ENCODE measurements at regions not wholly inside any gene's neighbourhood (a gene's known extent, or its start where the extent isn't known, plus 50 kb on each side); places are given as distances from the start of the nearest gene placed in this dataset.

GRCh38 chr12:130110914-130111313 is 51.4 kb upstream of the FZD10 start:
- H3K27ac ChIP-seq (ENCODE audit: low read depth in 2 of 2, low read length in 1 of 2), result no peak overlapping the region
- no peak overlapping the region for H2AFZ ChIP-seq (ENCODE audit: low read depth)
- H3K9me3 ChIP-seq, result no peaks in the 10 kb centered on the region
- no peak for DNase-seq
- H4K20me1 ChIP-seq (ENCODE audit: insufficient read depth), result no peaks in the 10 kb centered on the region
- ChIA-PET POLR2A (no interaction called here), CTCF (no interaction called here)
- no peaks in the 10 kb centered on the region for H3K9me2 ChIP-seq
- peaks cover 0 to 6% of the 10 kb centered on the region in 2 experiments; a peak in 1 of 4 replicates for H3K4me1 ChIP-seq (ENCODE audit: control insufficient read depth in 1 of 2, insufficient read depth in 2 of 2, low read depth in 1 of 2, low read length in 1 of 2)
- no peak for TF ChIP-seq FOXM1 (IDR thresholded peaks at IDR 0.05; ENCODE audit: low read depth)
- TF ChIP-seq FOXJ3 (CRISPR knock-in tag; IDR thresholded peaks at IDR 0.05), result no peak
- TF ChIP-seq PBX3 (IDR thresholded peaks at IDR 0.05), result no peak
- TF ChIP-seq, protein P1, sequence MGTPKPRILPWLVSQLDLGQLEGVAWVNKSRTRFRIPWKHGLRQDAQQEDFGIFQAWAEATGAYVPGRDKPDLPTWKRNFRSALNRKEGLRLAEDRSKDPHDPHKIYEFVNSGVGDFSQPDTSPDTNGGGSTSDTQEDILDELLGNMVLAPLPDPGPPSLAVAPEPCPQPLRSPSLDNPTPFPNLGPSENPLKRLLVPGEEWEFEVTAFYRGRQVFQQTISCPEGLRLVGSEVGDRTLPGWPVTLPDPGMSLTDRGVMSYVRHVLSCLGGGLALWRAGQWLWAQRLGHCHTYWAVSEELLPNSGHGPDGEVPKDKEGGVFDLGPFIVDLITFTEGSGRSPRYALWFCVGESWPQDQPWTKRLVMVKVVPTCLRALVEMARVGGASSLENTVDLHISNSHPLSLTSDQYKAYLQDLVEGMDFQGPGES (IDR thresholded peaks at IDR 0.05; ENCODE audit: low read depth, low read length), result no peak
- no peak for TF ChIP-seq NFIC (IDR thresholded peaks at IDR 0.05; ENCODE audit: borderline replicate concordance)
- TF ChIP-seq TEAD4 (IDR thresholded peaks at IDR 0.05; ENCODE audit: borderline replicate concordance, insufficient read depth), result no peak
- no peak for TF ChIP-seq RCOR1 (IDR thresholded peaks at IDR 0.05; ENCODE audit: low read length)
- TF ChIP-seq TCF12 (IDR thresholded peaks at IDR 0.05), result no peak
- TF ChIP-seq, protein P2, sequence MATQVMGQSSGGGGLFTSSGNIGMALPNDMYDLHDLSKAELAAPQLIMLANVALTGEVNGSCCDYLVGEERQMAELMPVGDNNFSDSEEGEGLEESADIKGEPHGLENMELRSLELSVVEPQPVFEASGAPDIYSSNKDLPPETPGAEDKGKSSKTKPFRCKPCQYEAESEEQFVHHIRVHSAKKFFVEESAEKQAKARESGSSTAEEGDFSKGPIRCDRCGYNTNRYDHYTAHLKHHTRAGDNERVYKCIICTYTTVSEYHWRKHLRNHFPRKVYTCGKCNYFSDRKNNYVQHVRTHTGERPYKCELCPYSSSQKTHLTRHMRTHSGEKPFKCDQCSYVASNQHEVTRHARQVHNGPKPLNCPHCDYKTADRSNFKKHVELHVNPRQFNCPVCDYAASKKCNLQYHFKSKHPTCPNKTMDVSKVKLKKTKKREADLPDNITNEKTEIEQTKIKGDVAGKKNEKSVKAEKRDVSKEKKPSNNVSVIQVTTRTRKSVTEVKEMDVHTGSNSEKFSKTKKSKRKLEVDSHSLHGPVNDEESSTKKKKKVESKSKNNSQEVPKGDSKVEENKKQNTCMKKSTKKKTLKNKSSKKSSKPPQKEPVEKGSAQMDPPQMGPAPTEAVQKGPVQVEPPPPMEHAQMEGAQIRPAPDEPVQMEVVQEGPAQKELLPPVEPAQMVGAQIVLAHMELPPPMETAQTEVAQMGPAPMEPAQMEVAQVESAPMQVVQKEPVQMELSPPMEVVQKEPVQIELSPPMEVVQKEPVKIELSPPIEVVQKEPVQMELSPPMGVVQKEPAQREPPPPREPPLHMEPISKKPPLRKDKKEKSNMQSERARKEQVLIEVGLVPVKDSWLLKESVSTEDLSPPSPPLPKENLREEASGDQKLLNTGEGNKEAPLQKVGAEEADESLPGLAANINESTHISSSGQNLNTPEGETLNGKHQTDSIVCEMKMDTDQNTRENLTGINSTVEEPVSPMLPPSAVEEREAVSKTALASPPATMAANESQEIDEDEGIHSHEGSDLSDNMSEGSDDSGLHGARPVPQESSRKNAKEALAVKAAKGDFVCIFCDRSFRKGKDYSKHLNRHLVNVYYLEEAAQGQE (IDR thresholded peaks at IDR 0.05; ENCODE audit: low read depth, low read length), result no peak
- TF ChIP-seq RFX5 (IDR thresholded peaks at IDR 0.05; ENCODE audit: low read length), result no peak
- TF ChIP-seq SIN3A (IDR thresholded peaks at IDR 0.05; ENCODE audit: borderline replicate concordance, low read depth, low read length), result no peak
- no peak for TF ChIP-seq YY1 (IDR thresholded peaks at IDR 0.05; ENCODE audit: low read depth)
- TF ChIP-seq ELF1 (IDR thresholded peaks at IDR 0.05), result no peak
- TF ChIP-seq USF2 (IDR thresholded peaks at IDR 0.05; ENCODE audit: borderline replicate concordance, low read depth, low read length), result no peak
- no peak for TF ChIP-seq EP300 (IDR thresholded peaks at IDR 0.05; ENCODE audit: borderline replicate concordance in 1 of 2, low read depth in 1 of 2, low read length in 1 of 2)
- no peak for TF ChIP-seq FOSL2 (IDR thresholded peaks at IDR 0.05; ENCODE audit: borderline replicate concordance, low read depth)
- no peak for TF ChIP-seq MXI1 (IDR thresholded peaks at IDR 0.05; ENCODE audit: low read depth, low read length)
- no peaks in the 10 kb centered on the region for H3K36me3 ChIP-seq (replicated peaks in 1 of 2; ENCODE audit: control insufficient read depth in 1 of 2, insufficient read depth in 2 of 2, low read length in 1 of 2)
- no peak overlapping the region for H3K9ac ChIP-seq
- no peaks in the 10 kb centered on the region for H3K27me3 ChIP-seq (ENCODE audit: insufficient read depth)
- WGBS (ENCODE audit: low lambda C conversion rate), result 43% methylated on average over 8 of the region's 8 CpGs
- H3K4me2 ChIP-seq, result no peak overlapping the region
- H3K4me3 ChIP-seq (ENCODE audit: low read depth in 2 of 2, low read length in 1 of 2), result no peak overlapping the region
- H3K79me2 ChIP-seq (ENCODE audit: insufficient read depth), result no peaks in the 10 kb centered on the region
- H3F3A ChIP-seq (replicated peaks; ENCODE audit: insufficient read depth), result no peaks in the 10 kb centered on the region

All from SK-N-SH (cell line).